Activated naive CD8-positive, alpha-beta T cell treated with anti-CD3 and anti-CD28 coated beads for 36 hours (primary cell): ENCODE measurements at regions not wholly inside any gene's neighbourhood (a gene's known extent, or its start where the extent isn't known, plus 50 kb on each side); places are given as distances from the start of the nearest gene placed in this dataset.

Experiments used
- DNase-seq: peaks from one replicate; pipeline ENCODE4 v3.0.0; 2021
- H3K27ac Mint-ChIP-seq: one replicate; pipeline ENCODE4 v1.8.0; 2022; ENCODE audit warnings: mild to moderate bottlenecking, moderate library complexity, mixed read lengths
- H3K27me3 Mint-ChIP-seq: one replicate; pipeline ENCODE4 v1.8.0; 2022; ENCODE audit warnings: mild to moderate bottlenecking, mixed read lengths
- H3K36me3 Mint-ChIP-seq: one replicate; pipeline ENCODE4 v1.8.0; 2021; ENCODE audit warnings: mild to moderate bottlenecking, mixed read lengths
- H3K4me1 Mint-ChIP-seq: one replicate; pipeline ENCODE4 v1.8.0; 2021; ENCODE audit warnings: mixed read lengths
- H3K4me3 Mint-ChIP-seq: one replicate; pipeline ENCODE4 v1.8.0; 2022; ENCODE audit warnings: mild to moderate bottlenecking, moderate library complexity, mixed read lengths
- H3K9me3 Mint-ChIP-seq: one replicate; pipeline ENCODE4 v1.8.0; 2022; ENCODE audit warnings: mixed read lengths

DNA sequence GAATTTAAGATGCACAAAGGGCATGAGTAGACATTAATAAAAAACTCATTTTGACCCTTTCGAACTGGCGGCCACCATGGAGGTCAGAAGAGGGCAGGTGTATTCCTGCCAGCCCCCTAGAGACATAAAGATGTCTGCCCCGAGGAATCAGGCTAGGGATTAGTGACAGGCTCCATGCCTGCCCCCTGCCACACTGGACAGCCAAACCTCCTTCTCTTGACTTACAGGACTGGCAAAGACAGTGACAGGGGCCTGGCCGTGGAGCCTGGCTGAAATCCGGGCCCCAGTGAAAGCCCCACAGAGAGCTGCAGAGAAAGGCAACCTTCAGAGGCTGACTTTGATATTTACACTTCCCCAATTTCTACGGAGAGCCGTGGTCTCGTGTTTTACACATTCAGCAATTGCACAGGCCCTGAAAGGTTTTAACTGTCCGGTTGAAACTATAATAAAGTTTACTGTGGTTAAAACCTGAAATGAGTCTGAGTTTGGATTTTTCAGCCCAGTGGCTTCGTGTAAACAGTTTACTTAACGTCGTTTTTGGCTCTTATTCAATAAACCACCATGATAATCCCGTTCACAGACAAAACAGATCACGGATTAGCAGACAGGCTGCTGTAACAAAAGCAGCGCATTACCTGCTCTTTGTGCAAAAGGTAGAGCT, 243.9 kb upstream of the MYOCD start:
- DNase-seq: no peak
- H3K36me3 Mint-ChIP-seq: no peaks in the 10 kb centered on the region
- no peaks in the 10 kb centered on the region for H3K27me3 Mint-ChIP-seq
- no peak overlapping the region for H3K27ac Mint-ChIP-seq
- H3K4me1 Mint-ChIP-seq: no peaks in the 10 kb centered on the region
- H3K9me3 Mint-ChIP-seq: peaks cover 7% of the 10 kb centered on the region
- H3K4me3 Mint-ChIP-seq: no peak overlapping the region

DNA sequence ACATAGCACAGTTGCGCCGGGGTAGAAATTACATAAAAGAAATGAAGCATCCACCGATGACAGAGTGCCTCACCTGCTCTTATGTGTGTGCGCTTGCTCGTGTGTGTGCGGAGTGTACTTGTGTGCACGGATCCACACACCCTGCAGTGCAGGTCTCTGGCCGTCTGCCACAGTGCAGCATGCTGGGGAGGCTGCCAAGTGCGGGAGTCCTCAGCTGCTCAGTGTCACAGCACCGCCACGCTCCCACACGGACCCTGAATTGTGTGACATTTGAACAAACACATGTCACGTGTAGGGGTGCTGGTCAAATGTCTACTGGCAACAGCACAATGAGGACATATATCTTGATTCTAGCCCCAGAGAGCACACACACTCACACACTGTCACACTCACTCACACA, 243.0 kb upstream of the MYOCD start:
- H3K36me3 Mint-ChIP-seq: no peaks in the 10 kb centered on the region
- H3K9me3 Mint-ChIP-seq: peaks cover 7% of the 10 kb centered on the region
- H3K27ac Mint-ChIP-seq: no peak overlapping the region
- no peaks in the 10 kb centered on the region for H3K4me1 Mint-ChIP-seq
- no peak for DNase-seq
- no peak overlapping the region for H3K4me3 Mint-ChIP-seq
- H3K27me3 Mint-ChIP-seq: no peaks in the 10 kb centered on the region

DNA sequence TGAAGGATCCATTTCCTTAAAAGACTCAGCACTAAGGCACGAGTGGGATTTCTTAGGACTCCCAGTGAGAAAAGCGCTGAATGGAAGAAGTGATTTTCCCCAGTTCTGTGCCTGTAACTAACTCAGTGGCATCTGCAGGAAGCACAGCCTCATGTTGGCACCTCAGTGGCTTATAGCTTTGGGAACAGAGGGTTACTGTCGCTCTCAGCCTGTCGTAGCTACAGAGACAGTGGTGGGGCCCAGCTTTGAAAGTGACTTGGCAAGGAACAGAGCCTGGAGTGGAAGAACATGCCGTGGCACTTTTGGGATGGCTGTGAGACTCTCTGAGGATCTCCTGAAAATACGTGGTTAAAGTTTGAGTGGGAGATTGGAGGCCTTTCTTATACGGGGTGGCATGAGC, 242.4 kb upstream of the MYOCD start:
- Mint-ChIP-seq H3K36me3 (no peaks in the 10 kb centered on the region), H3K27ac (no peak overlapping the region), H3K27me3 (no peaks in the 10 kb centered on the region), H3K4me3 (no peak overlapping the region), H3K4me1 (no peaks in the 10 kb centered on the region), H3K9me3 (peaks cover 9% of the 10 kb centered on the region)
- DNase-seq: no peak

DNA sequence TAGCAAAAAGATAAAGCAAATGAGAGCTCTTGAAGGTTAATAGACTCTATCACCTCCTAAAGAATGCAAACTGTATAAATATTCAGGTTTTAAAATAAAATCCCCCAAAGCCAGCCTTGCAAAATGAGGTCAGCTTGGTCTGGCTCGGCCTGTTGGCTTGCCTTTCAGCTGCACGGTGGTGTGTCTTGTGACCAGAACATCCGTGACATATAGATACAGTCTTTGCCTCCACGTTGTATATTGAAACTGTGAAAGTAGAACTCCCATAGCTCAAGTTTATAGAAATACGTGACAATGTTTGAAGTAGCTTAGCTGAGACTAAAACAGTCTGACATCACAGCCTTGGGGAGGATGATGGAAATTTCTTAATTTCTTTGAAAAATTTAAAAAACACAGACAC, 236.6 kb upstream of the MYOCD start:
- Mint-ChIP-seq H3K36me3 (no peaks in the 10 kb centered on the region), H3K4me1 (no peaks in the 10 kb centered on the region), H3K27me3 (no peaks in the 10 kb centered on the region), H3K27ac (no peak overlapping the region), H3K9me3 (peaks cover 2% of the 10 kb centered on the region), H3K4me3 (no peak overlapping the region)
- DNase-seq: no peak

DNA sequence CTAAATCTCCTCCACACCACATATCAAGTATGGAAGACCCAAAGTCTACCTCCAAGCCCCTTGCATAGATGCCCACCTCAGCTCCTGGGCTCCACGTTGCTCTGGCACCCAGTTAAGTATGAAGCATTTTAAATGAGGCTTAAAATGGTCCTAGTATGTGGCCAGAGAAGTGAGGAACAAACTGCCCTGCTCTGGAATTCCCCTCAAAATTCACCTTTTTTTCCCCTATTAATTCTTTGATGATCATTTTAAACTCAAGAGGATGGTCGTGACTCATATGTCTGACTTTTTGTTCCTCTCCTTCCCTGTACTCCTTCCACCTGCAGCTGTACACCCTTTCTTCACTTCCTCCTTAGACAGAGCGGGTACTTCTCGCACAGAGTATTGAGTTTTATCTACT, 234.5 kb upstream of the MYOCD start:
- no peak overlapping the region for H3K4me3 Mint-ChIP-seq
- H3K27ac Mint-ChIP-seq: no peak overlapping the region
- no peaks in the 10 kb centered on the region for H3K36me3 Mint-ChIP-seq
- peaks cover 4% of the 10 kb centered on the region for H3K27me3 Mint-ChIP-seq
- no peak for DNase-seq
- no peaks in the 10 kb centered on the region for H3K4me1 Mint-ChIP-seq
- peaks cover 4% of the 10 kb centered on the region for H3K9me3 Mint-ChIP-seq

DNA sequence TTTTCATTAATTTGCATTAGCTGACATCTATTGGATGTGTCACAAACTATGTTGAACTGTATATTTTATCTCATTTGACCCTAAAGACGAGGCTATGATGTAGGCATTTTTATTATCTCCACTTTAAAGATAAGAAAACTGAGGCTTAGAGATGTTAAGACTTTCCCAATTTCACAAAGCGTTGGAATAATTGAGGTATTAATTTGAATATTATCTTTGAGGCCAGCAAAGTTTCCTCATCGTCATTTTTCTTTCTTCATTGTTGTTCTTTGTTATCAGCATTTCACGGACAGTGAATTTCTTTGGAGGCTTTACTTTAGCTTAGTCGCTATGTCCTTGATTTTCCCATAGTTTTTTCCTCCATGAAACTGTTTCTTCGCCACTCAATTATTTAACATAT, 227.5 kb upstream of the MYOCD start:
- no peaks in the 10 kb centered on the region for H3K4me1 Mint-ChIP-seq
- H3K36me3 Mint-ChIP-seq: no peaks in the 10 kb centered on the region
- H3K27me3 Mint-ChIP-seq: peaks cover 4% of the 10 kb centered on the region
- H3K9me3 Mint-ChIP-seq: peaks cover 8% of the 10 kb centered on the region
- H3K4me3 Mint-ChIP-seq: no peak overlapping the region
- H3K27ac Mint-ChIP-seq: no peak overlapping the region
- no peak for DNase-seq

DNA sequence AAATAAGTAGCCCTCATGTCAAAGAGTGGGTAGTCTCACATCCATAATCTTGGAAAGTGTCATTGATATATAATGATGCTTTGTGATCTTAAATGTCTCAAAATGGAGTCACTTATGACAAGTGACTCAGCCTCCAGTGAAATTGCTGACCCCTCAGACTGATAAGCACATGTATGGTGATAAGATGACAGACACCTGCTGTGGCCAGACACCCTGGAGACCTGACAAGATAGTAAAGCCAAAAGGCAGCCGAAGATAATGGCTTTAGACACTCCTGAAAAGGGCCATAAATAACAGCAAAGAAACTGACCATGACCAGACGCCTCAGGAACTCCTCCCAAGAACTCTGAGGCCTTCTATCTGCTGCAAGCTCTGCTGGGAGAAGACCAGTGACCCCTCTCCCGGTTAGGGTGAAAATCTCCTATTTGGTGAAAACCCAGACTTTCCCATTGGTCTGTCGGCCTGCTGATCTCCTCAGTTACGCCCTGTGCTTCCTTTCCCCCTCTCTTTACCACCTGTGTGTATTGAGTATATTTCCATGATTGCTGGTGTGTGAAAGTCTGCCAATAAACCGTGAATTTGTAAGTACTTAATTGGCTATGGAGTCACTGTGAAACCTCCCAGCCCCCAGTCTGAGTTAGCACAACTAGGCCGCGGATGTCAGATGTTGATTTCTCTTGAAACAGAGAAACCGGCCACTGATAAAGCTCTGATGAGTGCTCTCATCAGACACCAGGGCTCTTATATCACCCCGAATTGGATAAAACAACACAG, 226.7 kb upstream of the MYOCD start:
- no peak for DNase-seq
- peaks cover 8% of the 10 kb centered on the region for H3K9me3 Mint-ChIP-seq
- H3K27ac Mint-ChIP-seq: no peak overlapping the region
- no peak overlapping the region for H3K4me3 Mint-ChIP-seq
- H3K27me3 Mint-ChIP-seq: peaks cover 4% of the 10 kb centered on the region
- no peaks in the 10 kb centered on the region for H3K4me1 Mint-ChIP-seq
- H3K36me3 Mint-ChIP-seq: no peaks in the 10 kb centered on the region

DNA sequence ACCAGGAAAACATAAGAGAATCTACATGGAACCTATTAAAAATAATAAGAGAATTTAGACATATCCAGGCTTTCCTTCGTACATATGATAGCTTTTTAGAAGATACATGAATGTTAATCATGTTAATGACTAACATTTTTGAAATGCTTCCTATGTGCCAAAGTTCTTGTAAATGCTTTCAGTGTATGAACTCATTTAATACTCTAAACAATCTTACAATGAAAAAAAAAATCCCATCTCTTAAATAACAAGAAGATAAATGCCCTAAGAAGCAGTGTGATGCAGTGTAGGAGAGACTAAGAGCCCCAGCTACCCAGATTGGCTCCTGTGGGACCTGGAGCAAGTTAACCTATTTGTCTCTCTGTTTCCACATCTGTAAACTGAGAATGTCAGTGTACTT, 220.4 kb upstream of the MYOCD start:
- Mint-ChIP-seq H3K36me3 (no peaks in the 10 kb centered on the region), H3K27me3 (no peaks in the 10 kb centered on the region), H3K27ac (no peak overlapping the region), H3K4me3 (no peak overlapping the region), H3K4me1 (no peaks in the 10 kb centered on the region), H3K9me3 (peaks cover 11% of the 10 kb centered on the region)
- no peak for DNase-seq

DNA sequence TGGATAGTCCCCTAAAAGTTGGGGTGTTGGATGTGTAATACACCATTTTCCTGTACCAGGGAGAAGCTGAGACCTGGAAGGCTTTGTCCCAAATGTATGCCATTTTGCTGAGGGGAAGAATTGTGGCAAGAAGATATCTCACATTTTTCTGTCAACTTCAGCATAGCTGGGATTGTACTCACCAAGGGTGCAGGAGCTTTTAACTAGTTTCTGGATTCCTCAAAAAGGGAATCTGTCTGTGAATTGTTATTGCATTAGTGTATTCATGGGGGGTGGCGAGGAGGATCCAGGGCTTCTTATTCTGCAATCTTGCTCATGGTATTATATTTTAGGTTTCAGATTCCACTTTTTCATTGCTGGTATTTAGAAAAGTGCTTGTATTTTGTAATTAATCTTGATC, 208.2 kb upstream of the MYOCD start:
- H3K4me1 Mint-ChIP-seq: no peaks in the 10 kb centered on the region
- H3K36me3 Mint-ChIP-seq: no peaks in the 10 kb centered on the region
- DNase-seq: no peak
- H3K4me3 Mint-ChIP-seq: no peak overlapping the region
- H3K9me3 Mint-ChIP-seq: peaks cover 15% of the 10 kb centered on the region
- no peak overlapping the region for H3K27ac Mint-ChIP-seq
- H3K27me3 Mint-ChIP-seq: no peaks in the 10 kb centered on the region

DNA sequence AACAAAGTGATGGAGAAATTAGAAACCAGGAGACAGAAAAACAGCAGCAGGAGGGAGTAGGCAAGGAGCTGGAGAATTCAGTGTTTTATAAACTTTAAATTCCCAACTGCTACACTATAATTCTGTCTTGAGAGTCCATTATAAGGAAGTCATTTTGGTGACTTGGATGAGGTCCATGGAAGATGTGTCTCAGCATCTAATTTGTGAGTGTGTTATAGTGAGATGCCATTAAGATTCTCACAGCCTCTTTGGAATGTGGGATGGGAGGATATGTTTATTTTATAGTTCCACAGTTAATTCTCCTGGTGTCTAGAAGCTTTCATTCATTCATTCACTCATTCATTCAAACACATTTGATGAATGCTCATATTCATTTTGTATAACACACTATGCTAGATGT, 206.0 kb upstream of the MYOCD start:
- H3K4me3 Mint-ChIP-seq: no peak overlapping the region
- no peaks in the 10 kb centered on the region for H3K27me3 Mint-ChIP-seq
- H3K36me3 Mint-ChIP-seq: no peaks in the 10 kb centered on the region
- no peak overlapping the region for H3K27ac Mint-ChIP-seq
- peaks cover 19% of the 10 kb centered on the region for H3K9me3 Mint-ChIP-seq
- H3K4me1 Mint-ChIP-seq: no peaks in the 10 kb centered on the region
- no peak for DNase-seq

DNA sequence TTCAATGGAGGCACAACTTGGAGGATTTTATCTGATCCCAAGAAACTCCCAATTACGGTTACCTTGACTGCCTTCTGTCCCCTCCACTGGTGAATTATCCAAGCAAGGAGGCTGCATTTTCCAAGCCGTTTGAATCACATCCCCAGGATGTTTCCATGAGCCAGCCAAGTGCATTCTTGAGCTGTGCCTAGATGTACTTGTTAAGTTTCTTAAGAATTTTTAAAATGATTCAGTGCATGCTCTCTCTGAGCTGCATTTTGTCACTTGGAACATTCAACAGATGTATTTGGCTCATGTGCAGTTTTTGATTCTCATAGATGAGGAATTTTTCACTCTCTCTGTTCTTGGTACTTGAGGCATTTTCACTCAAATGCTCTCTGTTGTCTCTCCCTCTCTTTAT, 202.6 kb upstream of the MYOCD start:
- Mint-ChIP-seq H3K9me3 (peaks cover 3% of the 10 kb centered on the region), H3K27me3 (no peaks in the 10 kb centered on the region), H3K36me3 (no peaks in the 10 kb centered on the region), H3K4me1 (no peaks in the 10 kb centered on the region), H3K27ac (no peak overlapping the region), H3K4me3 (no peak overlapping the region)
- DNase-seq: no peak

DNA sequence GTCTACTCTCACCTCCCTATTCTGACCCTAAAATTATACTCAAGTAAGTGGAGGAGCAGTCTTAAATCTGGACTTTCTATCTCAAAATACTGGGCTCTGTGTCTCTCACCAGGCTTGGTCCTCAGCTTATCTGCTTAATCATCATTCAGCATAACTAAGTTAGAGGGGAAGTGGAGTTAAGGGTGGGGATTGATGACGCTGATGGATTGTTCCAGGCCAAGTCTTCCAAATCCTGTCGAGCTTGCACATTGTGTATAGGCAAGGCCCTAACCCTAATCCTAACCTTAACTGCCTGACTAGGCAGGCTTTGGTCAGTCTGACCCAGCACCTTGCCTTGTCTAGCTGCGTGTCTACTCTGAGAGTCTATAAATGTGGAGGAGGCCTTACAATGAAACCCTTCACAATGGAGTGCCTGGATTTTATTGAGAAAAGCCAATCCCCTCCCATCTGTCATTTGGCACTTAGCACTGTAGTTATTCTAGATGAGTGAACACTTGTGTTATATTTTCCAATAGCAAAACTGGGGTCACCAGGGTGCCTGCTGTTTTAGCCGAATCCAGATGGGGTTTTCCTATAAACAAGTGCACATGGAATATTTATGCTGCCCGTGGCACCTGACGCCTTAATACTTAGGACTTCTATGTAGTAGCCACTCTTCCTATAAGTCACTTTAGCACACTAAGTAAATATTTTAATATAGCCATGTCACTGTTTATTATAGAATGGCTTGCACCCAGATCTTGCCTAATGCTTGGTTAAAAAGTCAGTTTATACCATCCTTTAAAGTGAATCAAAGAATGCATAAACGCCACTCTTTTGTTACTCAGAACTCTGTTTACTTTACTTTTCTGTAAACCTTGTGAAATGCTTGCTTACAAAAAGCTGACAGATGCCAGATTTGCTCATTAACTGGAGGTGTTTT, 193.2 kb upstream of the MYOCD start:
- no peaks in the 10 kb centered on the region for H3K27me3 Mint-ChIP-seq
- no peak overlapping the region for H3K27ac Mint-ChIP-seq
- H3K4me3 Mint-ChIP-seq: no peak overlapping the region
- no peak for DNase-seq
- no peaks in the 10 kb centered on the region for H3K9me3 Mint-ChIP-seq
- H3K36me3 Mint-ChIP-seq: no peaks in the 10 kb centered on the region
- H3K4me1 Mint-ChIP-seq: no peaks in the 10 kb centered on the region

DNA sequence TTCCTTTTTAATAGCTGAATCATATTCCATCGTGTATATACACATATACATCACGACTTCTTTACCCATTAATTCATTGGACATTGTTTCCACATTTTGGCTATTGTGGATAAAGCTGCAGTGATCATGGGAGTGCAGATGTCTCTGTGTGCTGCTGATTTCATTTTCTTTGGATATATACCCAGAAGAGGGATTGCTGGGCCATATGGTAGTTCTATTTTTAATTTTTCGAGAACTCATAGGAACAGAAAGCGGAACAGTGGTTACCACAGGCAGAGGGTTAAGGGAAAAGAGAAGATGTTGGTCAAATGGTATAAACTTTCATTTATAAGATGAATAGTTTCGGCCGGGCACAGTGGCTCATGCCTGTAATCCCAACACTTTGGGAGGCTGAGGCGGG, 187.4 kb upstream of the MYOCD start:
- Mint-ChIP-seq H3K27ac (no peak overlapping the region), H3K9me3 (peaks cover 2% of the 10 kb centered on the region), H3K4me1 (no peaks in the 10 kb centered on the region), H3K4me3 (no peak overlapping the region), H3K36me3 (no peaks in the 10 kb centered on the region), H3K27me3 (no peaks in the 10 kb centered on the region)
- no peak for DNase-seq

DNA sequence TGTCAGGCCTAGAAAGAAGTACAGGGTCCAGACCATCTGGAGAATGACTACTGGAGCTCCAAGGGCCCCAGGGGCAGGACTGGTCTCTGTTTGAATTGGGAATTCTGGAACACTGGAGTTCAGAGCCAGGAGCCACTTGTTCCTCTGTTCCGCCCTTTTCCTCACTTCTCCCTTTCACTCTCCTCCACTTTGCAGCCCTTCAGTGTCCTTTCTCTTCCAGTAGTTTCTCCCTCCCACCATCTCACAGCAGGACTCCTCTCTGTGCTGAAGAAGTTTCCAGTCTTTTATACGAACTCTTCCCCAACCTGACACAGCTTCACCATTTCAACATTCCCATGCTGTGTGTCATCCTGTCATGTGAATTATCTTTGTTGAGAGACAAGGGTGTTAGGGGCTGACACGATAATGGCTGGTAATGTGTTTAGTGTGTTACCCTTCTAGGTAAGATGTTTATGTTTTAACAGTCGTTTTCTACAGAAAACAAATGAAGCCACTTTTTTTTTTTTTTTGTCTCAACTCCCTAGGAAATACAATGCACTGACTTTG, 180.3 kb upstream of the MYOCD start:
- Mint-ChIP-seq H3K4me3 (no peak overlapping the region), H3K4me1 (no peaks in the 10 kb centered on the region), H3K36me3 (no peaks in the 10 kb centered on the region), H3K27me3 (no peaks in the 10 kb centered on the region), H3K27ac (no peak overlapping the region), H3K9me3 (no peaks in the 10 kb centered on the region)
- no peak for DNase-seq

DNA sequence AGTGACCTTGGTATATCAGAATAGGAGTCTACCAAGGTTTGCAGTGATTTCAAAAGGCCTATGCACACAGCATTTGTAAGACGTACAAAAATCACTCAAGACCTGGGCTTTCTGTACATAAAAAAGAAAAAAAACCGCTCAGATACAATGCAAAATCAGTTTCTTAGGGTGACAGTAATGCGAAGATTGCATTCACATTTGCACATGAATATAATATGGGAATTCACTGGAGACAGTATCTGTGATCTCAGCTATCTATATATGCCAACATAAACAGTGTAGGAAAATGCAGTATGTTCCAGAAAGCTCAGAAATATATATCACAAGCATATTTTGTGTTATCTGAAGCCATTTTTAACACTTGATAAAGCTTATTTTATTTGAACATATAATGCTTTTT, 176.4 kb upstream of the MYOCD start:
- Mint-ChIP-seq H3K27ac (no peak overlapping the region), H3K4me1 (no peaks in the 10 kb centered on the region), H3K27me3 (no peaks in the 10 kb centered on the region), H3K9me3 (no peaks in the 10 kb centered on the region), H3K36me3 (no peaks in the 10 kb centered on the region), H3K4me3 (no peak overlapping the region)
- DNase-seq: no peak
